SK-N-SH (cell line): ENCODE measurements at regions not wholly inside any gene's neighbourhood (a gene's known extent, or its start where the extent isn't known, plus 50 kb on each side); places are given as distances from the start of the nearest gene placed in this dataset.

Experiments
- CTCF ChIA-PET: fragments of 300-600, 350-600 bp; formaldehyde crosslinking; extraction: SDS; loops from one replicate; lab custom pipeline; 2021; lab: Yijun Ruan, JAX
- POLR2A ChIA-PET: fragments of 350-600 bp; sonication (Branson Sonifier 250); formaldehyde crosslinking; extraction: SDS; loops from one replicate; lab custom pipeline; 2020; ENCODE audit warnings: antibody characterized with exemption, inconsistent platforms; lab: Yijun Ruan, JAX
- DNase-seq: peaks from one replicate; pipeline ENCODE4 v3.0.0; 2012
- H2AFZ ChIP-seq: fragments of 200-600 bp; sonication (generic); 2 replicates; pipeline ENCODE4 v1.8.1; 2016; ENCODE audit warnings: antibody characterized with exemption, mild to moderate bottlenecking, low read depth
- H3F3A ChIP-seq: fragments of 200-600 bp; sonication (generic); replicated peaks from 2 replicates; pipeline ENCODE3; 2016; ENCODE audit warnings: antibody characterized with exemption, mild to moderate bottlenecking; ENCODE audit not compliant: insufficient read depth
- H3K27ac ChIP-seq, 2 experiments: fragments of 200-500 bp in 1 of 2; fragments of 200-600 bp in 1 of 2; sonication (Bioruptor generic) in 1 of 2; sonication (generic), shearing (Covaris generic) in 1 of 2; 2 replicates each; pipeline versions ENCODE4 v1.5.1 to v1.6.1; 2014 to 2016; ENCODE audit warnings: low read depth in 2 of 2, inconsistent platforms in 1 of 2, low read length in 1 of 2, mild to moderate bottlenecking in 1 of 2, mixed read lengths in 1 of 2
- H3K27me3 ChIP-seq: fragments of 200-600 bp; sonication (generic), shearing (Covaris generic); 2 replicates; pipeline ENCODE4 v1.6.1; 2016; ENCODE audit warnings: mixed run types; ENCODE audit not compliant: insufficient read depth
- H3K36me3 ChIP-seq, 2 experiments: fragments of 200-500 bp in 1 of 2; fragments of 200-600 bp in 1 of 2; sonication (Bioruptor generic) in 1 of 2; sonication (generic) in 1 of 2; replicated peaks in 1 of 2; 2 replicates each; pipeline versions ENCODE3 to v1.5.1; 2014 to 2016; ENCODE audit warnings: low read length in 1 of 2, mild to moderate bottlenecking in 1 of 2; ENCODE audit not compliant: insufficient read depth in 2 of 2, control insufficient read depth in 1 of 2
- H3K4me1 ChIP-seq, 2 experiments: fragments of 200-500 bp in 1 of 2; fragments of 200-600 bp in 1 of 2; sonication (Bioruptor generic) in 1 of 2; sonication (generic), shearing (Covaris generic) in 1 of 2; 2 replicates each; pipeline versions ENCODE4 v1.5.1 to v1.6.1; 2014 to 2016; ENCODE audit warnings: low read depth in 1 of 2, low read length in 1 of 2, mixed run types in 1 of 2; ENCODE audit not compliant: insufficient read depth in 2 of 2, control insufficient read depth in 1 of 2
- H3K4me2 ChIP-seq: fragments of 200-600 bp; sonication (generic), shearing (Covaris generic); 2 replicates; pipeline ENCODE4 v1.6.1; 2017; ENCODE audit warnings: mixed run types
- H3K4me3 ChIP-seq, 2 experiments: fragments of 200-500 bp in 1 of 2; fragments of 200-600 bp in 1 of 2; sonication (Bioruptor generic) in 1 of 2; sonication (generic), shearing (Covaris generic) in 1 of 2; 2 replicates each; pipeline versions ENCODE4 v1.5.1 to v1.8.1; 2014 to 2016; ENCODE audit warnings: low read depth in 2 of 2, inconsistent platforms in 1 of 2, low read length in 1 of 2, mild to moderate bottlenecking in 1 of 2, mixed read lengths in 1 of 2, moderate library complexity in 1 of 2
- H3K79me2 ChIP-seq: fragments of 200-600 bp; sonication (generic); 2 replicates; pipeline ENCODE4 v1.8.1; 2017; ENCODE audit warnings: mild to moderate bottlenecking; ENCODE audit not compliant: insufficient read depth
- H3K9ac ChIP-seq: fragments of 200-600 bp; sonication (generic); 2 replicates; pipeline ENCODE4 v1.6.1; 2017; ENCODE audit warnings: mixed run types
- H3K9me2 ChIP-seq: fragments of 200-600 bp; sonication (generic); 2 replicates; pipeline ENCODE4 v1.6.1; 2017; ENCODE audit warnings: mixed run types
- H3K9me3 ChIP-seq: fragments of 200-600 bp; sonication (generic); 2 replicates; pipeline ENCODE4 v1.6.1; 2017; ENCODE audit warnings: mixed run types, mild to moderate bottlenecking, moderate library complexity
- H4K20me1 ChIP-seq: fragments of 200-600 bp; sonication (generic); 2 replicates; pipeline ENCODE4 v1.6.1; 2017; ENCODE audit warnings: mild to moderate bottlenecking, mixed run types; ENCODE audit not compliant: insufficient read depth
- CHD2 ChIP-seq: fragments of 150-350 bp; IDR thresholded peaks from 2 replicates; pipeline ENCODE4 v1.6.1; 2018; ENCODE audit warnings: low read length; ENCODE audit not compliant: partially characterized antibody
- CTCF ChIP-seq: fragments of 200-600 bp; sonication (generic); IDR thresholded peaks from 2 replicates; pipeline ENCODE4 v1.6.1; 2017; ENCODE audit warnings: antibody characterized with exemption, mild to moderate bottlenecking, moderate library complexity
- ELF1 ChIP-seq: IDR thresholded peaks from 2 replicates; pipeline ENCODE4 v1.4.0; 2012
- EP300 ChIP-seq, 2 experiments: IDR thresholded peaks; 2 replicates each; pipeline versions ENCODE4 v1.4.0 to v1.6.1; 2012; ENCODE audit warnings: borderline replicate concordance in 1 of 2, low read depth in 1 of 2, low read length in 1 of 2
- FOSL2 ChIP-seq: IDR thresholded peaks from 2 replicates; pipeline ENCODE4 v1.4.0; 2012; ENCODE audit warnings: low read depth, mild to moderate bottlenecking, moderate library complexity, borderline replicate concordance
- FOXM1 ChIP-seq: IDR thresholded peaks from 2 replicates; pipeline ENCODE4 v1.4.0; 2012; ENCODE audit warnings: low read depth, mild to moderate bottlenecking
- IRF3 ChIP-seq: fragments of 150-350 bp; IDR thresholded peaks from 2 replicates; pipeline ENCODE4 v1.6.1; 2016; ENCODE audit warnings: mild to moderate bottlenecking, low read depth, low read length
- JUND ChIP-seq: IDR thresholded peaks from 2 replicates; pipeline ENCODE4 v1.4.0; 2012
- MAX ChIP-seq: IDR thresholded peaks from 2 replicates; pipeline ENCODE4 v1.4.0; 2012; ENCODE audit warnings: low read depth
- MXI1 ChIP-seq: IDR thresholded peaks from 2 replicates; pipeline ENCODE4 v1.6.1; 2012; ENCODE audit warnings: mild to moderate bottlenecking, low read depth, low read length, improper control_type of control experiment
- NRF1 ChIP-seq: IDR thresholded peaks from 2 replicates; pipeline ENCODE4 v1.6.1; 2012; ENCODE audit warnings: low read depth, mild to moderate bottlenecking, low read length
- POLR2AphosphoS5 ChIP-seq: IDR thresholded peaks from 2 replicates; pipeline ENCODE4 v1.6.1; 2012; ENCODE audit warnings: low read depth, low read length
- RAD21 ChIP-seq: IDR thresholded peaks from 2 replicates; pipeline ENCODE4 v1.6.1; 2012; ENCODE audit warnings: mild to moderate bottlenecking, low read length
- RCOR1 ChIP-seq: fragments of 150-350 bp; IDR thresholded peaks from 2 replicates; pipeline ENCODE4 v1.6.1; 2017; ENCODE audit warnings: antibody characterized with exemption, low read length
- RFX5 ChIP-seq: IDR thresholded peaks from 2 replicates; pipeline ENCODE4 v1.6.1; 2012; ENCODE audit warnings: mild to moderate bottlenecking, improper control_type of control experiment, low read length
- TCF12 ChIP-seq: IDR thresholded peaks from 2 replicates; pipeline ENCODE4 v1.4.0; 2012
- TEAD4 ChIP-seq: IDR thresholded peaks from 2 replicates; pipeline ENCODE4 v1.4.0; 2012; ENCODE audit warnings: mild to moderate bottlenecking, borderline replicate concordance; ENCODE audit not compliant: insufficient read depth
- YY1 ChIP-seq: IDR thresholded peaks from 2 replicates; pipeline ENCODE4 v1.4.0; 2012; ENCODE audit warnings: low read depth, mild to moderate bottlenecking
- WGBS: methylation state at CpG from one replicate; pipeline ENCODE4 v1.1.6; 2017; ENCODE audit warnings: low lambda C conversion rate; 5-methylcytosine and 5-hydroxymethylcytosine counted together
- TF ChIP-seq, protein P1 (sequence below): IDR thresholded peaks from 2 replicates; pipeline ENCODE4; 2012

- POLR2A ChIA-PET: no interaction called here
Measured at GRCh38 chr18:8970843-8971242, 131.7 kb upstream of the NDUFV2 start.

More at GRCh38 chr18:8970843-8971242, 131.7 kb upstream of the NDUFV2 start:
- Histone ChIP-seq H3K27ac (no peak overlapping the region), H3K9ac (no peak overlapping the region), H3K4me1 (no peaks in the 10 kb centered on the region; a peak in 1 of 4 replicates), H3K27me3 (no peaks in the 10 kb centered on the region), H3K9me2 (no peaks in the 10 kb centered on the region), H3K9me3 (no peaks in the 10 kb centered on the region), H4K20me1 (no peaks in the 10 kb centered on the region), H3F3A (no peaks in the 10 kb centered on the region), H3K4me3 (no peak overlapping the region), H3K4me2 (no peak overlapping the region), H2AFZ (no peak overlapping the region), H3K36me3 (no peaks in the 10 kb centered on the region), H3K79me2 (no peaks in the 10 kb centered on the region)
- TF ChIP-seq MAX (no peak), ELF1 (no peak), RFX5 (no peak), RCOR1 (no peak), NRF1 (no peak), EP300 (IDR thresholded peaks at IDR 0.05; ENCODE audit: borderline replicate concordance in 1 of 2, low read depth in 1 of 2, low read length in 1 of 2) (no peak), POLR2AphosphoS5 (no peak), FOSL2 (no peak), CHD2 (no peak), JUND (no peak), TCF12 (no peak), YY1 (no peak), FOXM1 (no peak), TEAD4 (no peak), MXI1 (no peak), IRF3 (no peak), CTCF (no peak), RAD21 (no peak)
- TF ChIP-seq, protein P1, sequence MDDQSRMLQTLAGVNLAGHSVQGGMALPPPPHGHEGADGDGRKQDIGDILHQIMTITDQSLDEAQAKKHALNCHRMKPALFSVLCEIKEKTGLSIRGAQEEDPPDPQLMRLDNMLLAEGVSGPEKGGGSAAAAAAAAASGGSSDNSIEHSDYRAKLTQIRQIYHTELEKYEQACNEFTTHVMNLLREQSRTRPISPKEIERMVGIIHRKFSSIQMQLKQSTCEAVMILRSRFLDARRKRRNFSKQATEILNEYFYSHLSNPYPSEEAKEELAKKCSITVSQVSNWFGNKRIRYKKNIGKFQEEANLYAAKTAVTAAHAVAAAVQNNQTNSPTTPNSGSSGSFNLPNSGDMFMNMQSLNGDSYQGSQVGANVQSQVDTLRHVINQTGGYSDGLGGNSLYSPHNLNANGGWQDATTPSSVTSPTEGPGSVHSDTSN: no peak
- CTCF ChIA-PET: interaction anchor here (1.0 to 2.8 kb wide), 4 partner anchors 12 to 316 kb away, joined by 4 to 11 read pairs (median 5); no protein-coding TSS in a partner anchor
- DNase-seq: no peak
- WGBS: 98% methylated on average over 6 of the region's 6 CpGs
